AG10803 (cell line): ENCODE measurements at regions not wholly inside any gene's neighbourhood (a gene's known extent, or its start where the extent isn't known, plus 50 kb on each side); places are given as distances from the start of the nearest gene placed in this dataset.

Experiments
- DNase-seq: peaks from one replicate; pipeline ENCODE4 v3.0.0; 2010; ENCODE audit warnings: low read depth
- H3K4me3 ChIP-seq: 2 replicates; pipeline ENCODE4 v1.5.1; 2011; ENCODE audit warnings: mild to moderate bottlenecking, low read length, control low read depth
- TF ChIP-seq, protein P1 (sequence below): conservative IDR thresholded peaks from 2 replicates; pipeline ENCODE4 v1.5.1; 2011; ENCODE audit warnings: mild to moderate bottlenecking, low read length, control low read depth, inconsistent platforms

DNA sequence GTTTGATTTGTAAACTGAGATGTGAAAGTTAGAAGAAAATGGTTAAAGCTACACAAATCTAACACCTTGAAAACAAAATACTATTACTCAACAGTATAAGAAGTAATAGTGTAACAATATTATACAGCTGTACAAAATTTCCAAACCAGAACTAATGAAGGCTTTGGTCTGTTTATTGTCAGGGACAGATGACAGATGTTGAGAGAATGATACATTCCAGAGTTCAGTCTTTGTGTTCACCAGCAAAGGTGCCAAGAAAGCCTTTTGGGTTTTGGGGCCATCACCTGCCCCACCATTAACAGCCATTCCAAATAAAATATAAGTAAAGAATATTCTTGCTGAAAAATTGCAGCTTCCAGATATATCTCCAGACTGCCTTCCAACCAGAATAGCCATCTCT, 439.3 kb downstream of the PCDH20 start:
- H3K4me3 ChIP-seq: no peak overlapping the region
- TF ChIP-seq, protein P1, sequence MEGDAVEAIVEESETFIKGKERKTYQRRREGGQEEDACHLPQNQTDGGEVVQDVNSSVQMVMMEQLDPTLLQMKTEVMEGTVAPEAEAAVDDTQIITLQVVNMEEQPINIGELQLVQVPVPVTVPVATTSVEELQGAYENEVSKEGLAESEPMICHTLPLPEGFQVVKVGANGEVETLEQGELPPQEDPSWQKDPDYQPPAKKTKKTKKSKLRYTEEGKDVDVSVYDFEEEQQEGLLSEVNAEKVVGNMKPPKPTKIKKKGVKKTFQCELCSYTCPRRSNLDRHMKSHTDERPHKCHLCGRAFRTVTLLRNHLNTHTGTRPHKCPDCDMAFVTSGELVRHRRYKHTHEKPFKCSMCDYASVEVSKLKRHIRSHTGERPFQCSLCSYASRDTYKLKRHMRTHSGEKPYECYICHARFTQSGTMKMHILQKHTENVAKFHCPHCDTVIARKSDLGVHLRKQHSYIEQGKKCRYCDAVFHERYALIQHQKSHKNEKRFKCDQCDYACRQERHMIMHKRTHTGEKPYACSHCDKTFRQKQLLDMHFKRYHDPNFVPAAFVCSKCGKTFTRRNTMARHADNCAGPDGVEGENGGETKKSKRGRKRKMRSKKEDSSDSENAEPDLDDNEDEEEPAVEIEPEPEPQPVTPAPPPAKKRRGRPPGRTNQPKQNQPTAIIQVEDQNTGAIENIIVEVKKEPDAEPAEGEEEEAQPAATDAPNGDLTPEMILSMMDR: no peak
- no peak for DNase-seq

GRCh38 chr13:60974296-60974695, 441.4 kb downstream of the PCDH20 start:
- TF ChIP-seq, protein P1: no peak
- no peak for DNase-seq
- no peak overlapping the region for H3K4me3 ChIP-seq

GRCh38 chr13:60973529-60973928, 442.1 kb downstream of the PCDH20 start:
- no peak overlapping the region for H3K4me3 ChIP-seq
- TF ChIP-seq, protein P1: no peak
- DNase-seq: no peak

GRCh38 chr13:60970736-60971135, 444.9 kb downstream of the PCDH20 start:
- TF ChIP-seq, protein P1: no peak
- no peak overlapping the region for H3K4me3 ChIP-seq
- DNase-seq: no peak

DNA sequence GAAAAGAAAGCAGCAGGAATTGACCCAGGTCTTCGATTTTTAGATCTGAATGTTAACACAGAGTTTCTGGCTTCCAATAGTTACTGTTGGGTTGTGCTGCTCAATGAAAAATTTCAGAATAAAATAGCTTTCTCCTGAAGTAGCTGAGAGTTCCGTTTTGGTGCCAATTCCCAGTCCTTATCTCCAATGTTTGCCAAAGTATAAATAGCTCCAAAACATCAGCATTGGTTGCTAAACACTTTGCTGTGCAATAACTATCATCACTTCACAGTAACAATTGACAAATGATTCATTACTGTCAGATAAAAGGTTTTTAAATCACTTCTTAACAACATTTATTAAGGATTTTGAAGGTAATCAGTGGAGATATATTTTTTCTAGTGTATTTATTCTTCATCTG, 446.0 kb downstream of the PCDH20 start:
- DNase-seq: no peak
- no peak overlapping the region for H3K4me3 ChIP-seq
- TF ChIP-seq, protein P1: no peak

DNA sequence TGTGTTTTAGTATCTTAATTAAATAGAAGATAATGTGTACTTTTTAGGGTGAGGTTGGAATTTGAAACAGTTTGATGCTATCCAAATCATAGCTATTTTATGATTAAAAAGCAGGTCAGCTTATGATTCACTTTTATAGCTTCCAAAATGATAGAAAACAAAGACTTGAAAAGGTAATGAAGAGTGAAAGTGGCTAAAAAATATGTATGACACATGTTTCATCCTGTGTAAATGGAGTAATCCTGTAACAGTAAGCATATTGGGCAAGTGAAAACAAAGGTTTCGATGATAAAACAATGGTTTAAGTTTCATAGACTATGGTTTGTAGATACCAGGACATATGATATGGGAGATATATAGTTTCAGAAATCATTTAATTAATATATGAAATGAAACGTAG, 456.2 kb downstream of the PCDH20 start:
- DNase-seq: no peak
- H3K4me3 ChIP-seq: no peak overlapping the region
- TF ChIP-seq, protein P1: no peak

- no peak overlapping the region for H3K4me3 ChIP-seq
- no peak for DNase-seq
- TF ChIP-seq, protein P1: no peak
Observed at GRCh38 chr13:60957816-60958215, 457.8 kb downstream of the PCDH20 start.
